Stimulated activated naive B cell treated with anti-CD40 and anti-IgM and Interleukin-4, amounts not matched to agents 10 μg/mL and 1 μg/mL and 100 μg/mL, for 72 hours (primary cell): ENCODE measurements at regions not wholly inside any gene's neighbourhood (a gene's known extent, or its start where the extent isn't known, plus 50 kb on each side); places are given as distances from the start of the nearest gene placed in this dataset.

ENCODE experiments used
- ATAC-seq, 2 donors: fragments of 150-1000 bp; cut with Tn5 transposase; replicated peaks; 2 replicates each; pipeline ENCODE4 v1.10.0; 2021; ENCODE audit warnings: moderate library complexity in 1 of 2
- DNase-seq: peaks from one replicate; pipeline ENCODE4 v3.0.0; 2021
- H3K27ac Mint-ChIP-seq: one replicate; pipeline ENCODE4 v1.8.0; 2022; ENCODE audit warnings: mild to moderate bottlenecking, mixed read lengths
- H3K27me3 Mint-ChIP-seq, 2 donors: one replicate each; pipeline ENCODE4 v1.8.0; 2022; ENCODE audit warnings: mixed read lengths in 2 of 2
- H3K36me3 Mint-ChIP-seq, 2 donors: one replicate each; pipeline ENCODE4 v1.8.0; 2022; ENCODE audit warnings: mixed read lengths in 2 of 2, mild to moderate bottlenecking in 1 of 2
- H3K4me1 Mint-ChIP-seq, 2 donors: one replicate each; pipeline ENCODE4 v1.8.0; 2022; ENCODE audit warnings: mixed read lengths in 2 of 2, mild to moderate bottlenecking in 1 of 2
- H3K4me3 Mint-ChIP-seq, 2 donors: one replicate each; pipeline ENCODE4 v1.8.0; 2022; ENCODE audit warnings: mild to moderate bottlenecking in 2 of 2, mixed read lengths in 2 of 2, moderate library complexity in 1 of 2
- H3K9me3 Mint-ChIP-seq, 2 donors: one replicate each; pipeline ENCODE4 v1.8.0; 2022; ENCODE audit warnings: mixed read lengths in 2 of 2, mild to moderate bottlenecking in 1 of 2

GRCh38 chr18:53610957-53611356, 613.5 kb downstream of the MBD2 start:
- ATAC-seq (no peak), DNase-seq (no peak)
- Mint-ChIP-seq H3K27me3 (no peaks in the 10 kb centered on the region), H3K27ac (no peak overlapping the region), H3K4me1 (no peaks in the 10 kb centered on the region), H3K36me3 (no peaks in the 10 kb centered on the region), H3K4me3 (no peak overlapping the region), H3K9me3 (peaks cover 0 to 1% of the 10 kb centered on the region in 2 donors)

- Mint-ChIP-seq H3K9me3 (peaks cover 0 to 1% of the 10 kb centered on the region in 2 donors), H3K4me1 (no peaks in the 10 kb centered on the region), H3K36me3 (no peaks in the 10 kb centered on the region), H3K4me3 (no peak overlapping the region), H3K27me3 (no peaks in the 10 kb centered on the region), H3K27ac (no peak overlapping the region)
- ATAC-seq (no peak), DNase-seq (no peak)
Observed at GRCh38 chr18:53606792-53607191, 617.7 kb downstream of the MBD2 start.

- no peak for ATAC-seq
- H3K9me3 Mint-ChIP-seq: peaks cover 0 to 1% of the 10 kb centered on the region in 2 donors
- H3K27me3 Mint-ChIP-seq: no peaks in the 10 kb centered on the region
- DNase-seq: no peak
- no peak overlapping the region for H3K27ac Mint-ChIP-seq
- H3K4me3 Mint-ChIP-seq: no peak overlapping the region
- H3K36me3 Mint-ChIP-seq: no peaks in the 10 kb centered on the region
- no peaks in the 10 kb centered on the region for H3K4me1 Mint-ChIP-seq
Observed at GRCh38 chr18:53605198-53605597, 619.3 kb downstream of the MBD2 start.

GRCh38 chr18:53603276-53603675, 621.2 kb downstream of the MBD2 start:
- no peaks in the 10 kb centered on the region for H3K36me3 Mint-ChIP-seq
- H3K9me3 Mint-ChIP-seq: peaks cover 0 to 1% of the 10 kb centered on the region in 2 donors
- no peaks in the 10 kb centered on the region for H3K4me1 Mint-ChIP-seq
- DNase-seq: no peak
- no peak overlapping the region for H3K4me3 Mint-ChIP-seq
- no peak for ATAC-seq
- no peaks in the 10 kb centered on the region for H3K27me3 Mint-ChIP-seq
- no peak overlapping the region for H3K27ac Mint-ChIP-seq

- Mint-ChIP-seq H3K4me3 (no peak overlapping the region), H3K9me3 (no peaks in the 10 kb centered on the region), H3K36me3 (no peaks in the 10 kb centered on the region), H3K27me3 (no peaks in the 10 kb centered on the region), H3K27ac (no peak overlapping the region), H3K4me1 (no peaks in the 10 kb centered on the region)
- ATAC-seq: no peak
- no peak for DNase-seq
Observed at GRCh38 chr18:53601344-53601743, 623.1 kb downstream of the MBD2 start.

- H3K4me3 Mint-ChIP-seq: no peak overlapping the region
- H3K27me3 Mint-ChIP-seq: no peaks in the 10 kb centered on the region
- H3K9me3 Mint-ChIP-seq: peaks cover 0 to 2% of the 10 kb centered on the region in 2 donors
- H3K27ac Mint-ChIP-seq: no peak overlapping the region
- ATAC-seq: no peak
- H3K36me3 Mint-ChIP-seq: no peaks in the 10 kb centered on the region
- DNase-seq: no peak
- H3K4me1 Mint-ChIP-seq: no peaks in the 10 kb centered on the region
Observed at GRCh38 chr18:53586923-53587322, 637.5 kb downstream of the MBD2 start.
